Neural progenitor cell (in vitro differentiated cells): ENCODE measurements at regions not wholly inside any gene's neighbourhood (a gene's known extent, or its start where the extent isn't known, plus 50 kb on each side); places are given as distances from the start of the nearest gene placed in this dataset.

ENCODE experiments used
- DNase-seq: peaks from one replicate; pipeline ENCODE4 v3.0.0-alpha.2; 2016; ENCODE audit warnings: low spot score
- H2AFZ ChIP-seq: fragments of 200-600 bp; sonication (generic); replicated peaks from 2 replicates; pipeline ENCODE4 v1.6.1; 2016; ENCODE audit warnings: antibody characterized with exemption
- H3F3A ChIP-seq: fragments of 200-600 bp; sonication (generic); 2 replicates; pipeline ENCODE4 v1.6.1; 2016; ENCODE audit warnings: antibody characterized with exemption, low read depth
- H3K27ac ChIP-seq: fragments of 200-600 bp; sonication (generic); 2 replicates; pipeline ENCODE4 v1.5.1; 2016; ENCODE audit warnings: mild to moderate bottlenecking
- H3K27me3 ChIP-seq: fragments of 200-600 bp; sonication (generic); 2 replicates; pipeline ENCODE4 v1.6.1; 2016; ENCODE audit warnings: mild to moderate bottlenecking, moderate library complexity
- H3K36me3 ChIP-seq: fragments of 200-600 bp; sonication (generic); 2 replicates; pipeline ENCODE4 v1.5.1; 2016
- H3K4me1 ChIP-seq: fragments of 200-600 bp; sonication (generic); 2 replicates; pipeline ENCODE4 v1.6.1; 2016; ENCODE audit warnings: mixed run types
- H3K4me2 ChIP-seq: fragments of 200-600 bp; sonication (generic); 2 replicates; pipeline ENCODE4 v1.6.1; 2016
- H3K4me3 ChIP-seq: fragments of 200-600 bp; sonication (generic); 2 replicates; pipeline ENCODE4 v1.5.1; 2016
- H3K79me2 ChIP-seq: fragments of 200-600 bp; sonication (generic); 2 replicates; pipeline ENCODE4 v1.6.1; 2016; ENCODE audit warnings: low read depth
- H3K9ac ChIP-seq: fragments of 200-600 bp; sonication (generic); 2 replicates; pipeline ENCODE4 v1.6.1; 2016
- H3K9me3 ChIP-seq: fragments of 200-600 bp; sonication (generic); 2 replicates; pipeline ENCODE4 v1.5.1; 2016; ENCODE audit warnings: low read depth
- H4K20me1 ChIP-seq: fragments of 200-600 bp; sonication (generic); 2 replicates; pipeline ENCODE4 v1.6.1; 2016; ENCODE audit warnings: low read depth
- H3K27ac Mint-ChIP-seq: 3 replicates; pipeline ENCODE4 v1.8.0; 2021; ENCODE audit warnings: mixed read lengths
- H3K27me3 Mint-ChIP-seq: 2 replicates; pipeline ENCODE4 v1.8.0; 2022; ENCODE audit warnings: low read depth, mild to moderate bottlenecking, inconsistent platforms, moderate library complexity, mixed read lengths; ENCODE audit not compliant: insufficient read depth
- H3K36me3 Mint-ChIP-seq: 3 replicates; pipeline ENCODE4 v1.8.0; 2021; ENCODE audit warnings: mixed read lengths
- H3K4me1 Mint-ChIP-seq: 3 replicates; pipeline ENCODE4 v1.8.0; 2021; ENCODE audit warnings: mixed read lengths
- H3K4me3 Mint-ChIP-seq: 3 replicates; pipeline ENCODE4 v1.8.0; 2021; ENCODE audit warnings: mild to moderate bottlenecking, moderate library complexity, mixed read lengths
- H3K9me3 Mint-ChIP-seq: 3 replicates; pipeline ENCODE4 v1.8.0; 2020; ENCODE audit warnings: mixed read lengths
- EZH2 ChIP-seq: fragments of 200-600 bp; sonication (generic); IDR thresholded peaks from 2 replicates; pipeline ENCODE4 v1.6.1; 2017; ENCODE audit warnings: antibody characterized with exemption, mild to moderate bottlenecking, moderate library complexity
- EZH2phosphoT487 ChIP-seq: fragments of 200-600 bp; sonication (generic); IDR thresholded peaks from 2 replicates; pipeline ENCODE4 v1.6.1; 2017; ENCODE audit warnings: antibody characterized with exemption
- TF ChIP-seq, protein P1 (sequence below): fragments of 200-600 bp; sonication (generic); IDR thresholded peaks from 2 replicates; pipeline ENCODE4 v1.5.1; 2017; ENCODE audit warnings: antibody characterized with exemption, mild to moderate bottlenecking

GRCh38 chr4:161002386-161002785 is 1161.4 kb downstream of the FSTL5 start:
- no peaks in the 10 kb centered on the region for H3K36me3 ChIP-seq
- H3K4me2 ChIP-seq: no peak overlapping the region
- H3K27ac Mint-ChIP-seq: no peak overlapping the region
- H3K9me3 ChIP-seq: no peaks in the 10 kb centered on the region
- no peak overlapping the region for H3K4me3 Mint-ChIP-seq
- no peak for DNase-seq
- H3K9ac ChIP-seq: no peak overlapping the region
- no peaks in the 10 kb centered on the region for H3F3A ChIP-seq
- H3K79me2 ChIP-seq: no peaks in the 10 kb centered on the region
- no peaks in the 10 kb centered on the region for H3K27me3 Mint-ChIP-seq
- no peak overlapping the region for H3K27ac ChIP-seq
- H2AFZ ChIP-seq: no peak overlapping the region
- no peak overlapping the region for H3K4me3 ChIP-seq
- H4K20me1 ChIP-seq: no peaks in the 10 kb centered on the region
- no peaks in the 10 kb centered on the region for H3K4me1 Mint-ChIP-seq
- H3K27me3 ChIP-seq: no peaks in the 10 kb centered on the region
- H3K4me1 ChIP-seq: no peaks in the 10 kb centered on the region
- no peaks in the 10 kb centered on the region for H3K36me3 Mint-ChIP-seq
- H3K9me3 Mint-ChIP-seq: no peaks in the 10 kb centered on the region
- TF ChIP-seq, protein P1, sequence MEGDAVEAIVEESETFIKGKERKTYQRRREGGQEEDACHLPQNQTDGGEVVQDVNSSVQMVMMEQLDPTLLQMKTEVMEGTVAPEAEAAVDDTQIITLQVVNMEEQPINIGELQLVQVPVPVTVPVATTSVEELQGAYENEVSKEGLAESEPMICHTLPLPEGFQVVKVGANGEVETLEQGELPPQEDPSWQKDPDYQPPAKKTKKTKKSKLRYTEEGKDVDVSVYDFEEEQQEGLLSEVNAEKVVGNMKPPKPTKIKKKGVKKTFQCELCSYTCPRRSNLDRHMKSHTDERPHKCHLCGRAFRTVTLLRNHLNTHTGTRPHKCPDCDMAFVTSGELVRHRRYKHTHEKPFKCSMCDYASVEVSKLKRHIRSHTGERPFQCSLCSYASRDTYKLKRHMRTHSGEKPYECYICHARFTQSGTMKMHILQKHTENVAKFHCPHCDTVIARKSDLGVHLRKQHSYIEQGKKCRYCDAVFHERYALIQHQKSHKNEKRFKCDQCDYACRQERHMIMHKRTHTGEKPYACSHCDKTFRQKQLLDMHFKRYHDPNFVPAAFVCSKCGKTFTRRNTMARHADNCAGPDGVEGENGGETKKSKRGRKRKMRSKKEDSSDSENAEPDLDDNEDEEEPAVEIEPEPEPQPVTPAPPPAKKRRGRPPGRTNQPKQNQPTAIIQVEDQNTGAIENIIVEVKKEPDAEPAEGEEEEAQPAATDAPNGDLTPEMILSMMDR: no peak
- no peak for TF ChIP-seq EZH2phosphoT487
- no peak for TF ChIP-seq EZH2

- Mint-ChIP-seq H3K4me3 (no peak overlapping the region), H3K36me3 (no peaks in the 10 kb centered on the region), H3K4me1 (no peaks in the 10 kb centered on the region), H3K27me3 (no peaks in the 10 kb centered on the region), H3K27ac (no peak overlapping the region), H3K9me3 (no peaks in the 10 kb centered on the region)
- Histone ChIP-seq H3K36me3 (no peaks in the 10 kb centered on the region), H3K4me2 (no peak overlapping the region), H3K9me3 (no peaks in the 10 kb centered on the region), H3K4me3 (no peak overlapping the region), H3K27me3 (no peaks in the 10 kb centered on the region), H3F3A (no peaks in the 10 kb centered on the region), H3K9ac (no peak overlapping the region), H2AFZ (no peak overlapping the region), H3K27ac (no peak overlapping the region), H3K4me1 (no peaks in the 10 kb centered on the region), H4K20me1 (no peaks in the 10 kb centered on the region), H3K79me2 (no peaks in the 10 kb centered on the region)
- DNase-seq: no peak
- TF ChIP-seq EZH2 (no peak), EZH2phosphoT487 (no peak)
- TF ChIP-seq, protein P1: no peak
Measured at GRCh38 chr4:161003418-161004057, 1160.3 kb downstream of the FSTL5 start.

DNA sequence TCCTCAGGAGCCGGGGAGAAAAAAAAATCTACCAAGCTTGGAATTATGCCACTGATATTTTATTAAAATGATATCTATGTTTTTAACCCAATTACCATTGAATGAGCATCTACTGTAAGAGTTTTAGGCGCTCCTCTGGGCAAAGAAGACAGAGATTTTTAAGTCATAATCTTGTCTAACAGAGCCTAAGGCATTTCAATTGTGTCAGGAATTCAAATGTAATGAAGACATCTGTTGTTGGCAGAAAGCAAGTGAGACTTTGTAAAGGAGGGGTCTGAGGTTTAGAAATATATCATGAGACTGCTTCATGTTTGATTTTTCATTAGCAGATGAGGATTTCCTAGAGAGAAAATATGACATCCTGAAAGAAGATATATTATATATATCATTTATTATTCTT is 1158.1 kb downstream of the FSTL5 start:
- no peaks in the 10 kb centered on the region for H3K4me1 ChIP-seq
- no peak overlapping the region for H3K4me2 ChIP-seq
- no peaks in the 10 kb centered on the region for H4K20me1 ChIP-seq
- no peak for DNase-seq
- no peak overlapping the region for H3K4me3 ChIP-seq
- TF ChIP-seq EZH2phosphoT487 (no peak), EZH2 (no peak)
- TF ChIP-seq, protein P1: no peak
- Mint-ChIP-seq H3K27me3 (no peaks in the 10 kb centered on the region), H3K9me3 (no peaks in the 10 kb centered on the region), H3K36me3 (no peaks in the 10 kb centered on the region), H3K27ac (no peak overlapping the region), H3K4me1 (peaks cover 4% of the 10 kb centered on the region), H3K4me3 (no peak overlapping the region)
- H3K27ac ChIP-seq: no peak overlapping the region
- H3K27me3 ChIP-seq: no peaks in the 10 kb centered on the region
- H3F3A ChIP-seq: no peaks in the 10 kb centered on the region
- no peak overlapping the region for H2AFZ ChIP-seq
- H3K9ac ChIP-seq: no peak overlapping the region
- no peaks in the 10 kb centered on the region for H3K9me3 ChIP-seq
- H3K79me2 ChIP-seq: no peaks in the 10 kb centered on the region
- H3K36me3 ChIP-seq: no peaks in the 10 kb centered on the region
